Cardiac muscle cell (in vitro differentiated cells and primary cell): ENCODE measurements at regions not wholly inside any gene's neighbourhood (a gene's known extent, or its start where the extent isn't known, plus 50 kb on each side); places are given as distances from the start of the nearest gene placed in this dataset.

Source experiments
- DNase-seq, 2 donors: peaks; one replicate each; pipeline versions ENCODE4 v3.0.0 to v3.0.0-alpha.2; 2010 to 2017; ENCODE audit warnings: low read depth in 1 of 2, low spot score in 1 of 2
- H3K27ac ChIP-seq: fragments of 200-600 bp; sonication (generic); 2 replicates; pipeline ENCODE4 v1.5.1; 2016
- H3K27me3 ChIP-seq: fragments of 200-600 bp; sonication (generic); 2 replicates; pipeline ENCODE4 v1.6.0; 2016; ENCODE audit warnings: control low read depth
- H3K36me3 ChIP-seq: fragments of 200-600 bp; sonication (generic); 2 replicates; pipeline ENCODE4 v1.5.1; 2016; ENCODE audit warnings: control low read depth
- H3K4me1 ChIP-seq: fragments of 200-600 bp; sonication (generic); 2 replicates; pipeline ENCODE4 v1.8.1; 2017; ENCODE audit warnings: low read depth, mild to moderate bottlenecking, mixed run types
- H3K4me3 ChIP-seq: fragments of 200-600 bp; sonication (generic); 2 replicates; pipeline ENCODE4 v1.5.1; 2016; ENCODE audit warnings: mild to moderate bottlenecking
- H3K9me3 ChIP-seq: fragments of 200-600 bp; sonication (generic); 2 replicates; pipeline ENCODE4 v1.5.1; 2017; ENCODE audit warnings: low read depth, mild to moderate bottlenecking, control low read depth
- CTCF ChIP-seq: IDR thresholded peaks from 2 replicates; pipeline ENCODE4 v1.5.1; 2012; ENCODE audit warnings: low read depth, mild to moderate bottlenecking, low read length

GRCh38 chr6:56388415-56388755, 141.0 kb upstream of the COL21A1 start:
- Histone ChIP-seq H3K36me3 (no peaks in the 10 kb centered on the region), H3K9me3 (no peaks in the 10 kb centered on the region), H3K4me1 (no peaks in the 10 kb centered on the region), H3K27ac (no peak overlapping the region), H3K4me3 (no peak overlapping the region), H3K27me3 (no peaks in the 10 kb centered on the region)
- no peak for DNase-seq
- no peak for TF ChIP-seq CTCF

GRCh38 chr6:56387621-56388414, 140.4 kb upstream of the COL21A1 start:
- no peak for TF ChIP-seq CTCF

GRCh38 chr6:56386717-56387116, 139.3 kb upstream of the COL21A1 start:
- no peak for TF ChIP-seq CTCF
- no peaks in the 10 kb centered on the region for H3K27me3 ChIP-seq
- H3K36me3 ChIP-seq, result no peaks in the 10 kb centered on the region
- DNase-seq, result no peak
- no peaks in the 10 kb centered on the region for H3K4me1 ChIP-seq
- no peak overlapping the region for H3K27ac ChIP-seq
- no peaks in the 10 kb centered on the region for H3K9me3 ChIP-seq
- H3K4me3 ChIP-seq, result no peak overlapping the region

More at GRCh38 chr6:56387621-56388414, 140.4 kb upstream of the COL21A1 start:
- no peaks in the 10 kb centered on the region for H3K9me3 ChIP-seq
- H3K4me3 ChIP-seq, result no peak overlapping the region
- no peaks in the 10 kb centered on the region for H3K36me3 ChIP-seq
- no peak overlapping the region for H3K27ac ChIP-seq
- H3K27me3 ChIP-seq, result no peaks in the 10 kb centered on the region
- no peaks in the 10 kb centered on the region for H3K4me1 ChIP-seq
- DNase-seq, result no peak

GRCh38 chr6:56385981-56386593, 138.7 kb upstream of the COL21A1 start:
- no peak for DNase-seq
- H3K4me3 ChIP-seq, result no peak overlapping the region
- TF ChIP-seq CTCF, result no peak

GRCh38 chr6:56383160-56383559, 135.8 kb upstream of the COL21A1 start:
- H3K27ac ChIP-seq, result no peak overlapping the region
- no peak for DNase-seq
- no peaks in the 10 kb centered on the region for H3K9me3 ChIP-seq
- no peaks in the 10 kb centered on the region for H3K4me1 ChIP-seq
- no peaks in the 10 kb centered on the region for H3K36me3 ChIP-seq
- no peak overlapping the region for H3K4me3 ChIP-seq
- TF ChIP-seq CTCF, result no peak
- no peaks in the 10 kb centered on the region for H3K27me3 ChIP-seq

More at GRCh38 chr6:56385981-56386593, 138.7 kb upstream of the COL21A1 start:
- Histone ChIP-seq H3K36me3 (no peaks in the 10 kb centered on the region), H3K27me3 (no peaks in the 10 kb centered on the region), H3K9me3 (no peaks in the 10 kb centered on the region), H3K4me1 (no peaks in the 10 kb centered on the region), H3K27ac (no peak overlapping the region)
